Neural crest cell (in vitro differentiated cells): ENCODE measurements at regions not wholly inside any gene's neighbourhood (a gene's known extent, or its start where the extent isn't known, plus 50 kb on each side); places are given as distances from the start of the nearest gene placed in this dataset.

Experiments
- DNase-seq: peaks from one replicate; pipeline ENCODE4 v3.0.0; 2021; ENCODE audit warnings: low read depth, mixed read lengths, low spot score
- H3K27ac Mint-ChIP-seq: one replicate; pipeline ENCODE4 v1.8.0; 2021; ENCODE audit warnings: mild to moderate bottlenecking, mixed read lengths; ENCODE audit not compliant: unreplicated experiment
- H3K27me3 Mint-ChIP-seq: 2 replicates; pipeline ENCODE4 v1.8.0; 2021; ENCODE audit warnings: low read depth, mild to moderate bottlenecking, mixed read lengths
- H3K36me3 Mint-ChIP-seq: 2 replicates; pipeline ENCODE4 v1.8.0; 2021; ENCODE audit warnings: low read depth, mild to moderate bottlenecking, mixed read lengths
- H3K4me1 Mint-ChIP-seq: 2 replicates; pipeline ENCODE4 v1.8.0; 2021; ENCODE audit warnings: mixed read lengths
- H3K4me3 Mint-ChIP-seq: one replicate; pipeline ENCODE4 v1.8.0; 2021; ENCODE audit warnings: mild to moderate bottlenecking, mixed read lengths
- H3K9me3 Mint-ChIP-seq: 2 replicates; pipeline ENCODE4 v1.8.0; 2021; ENCODE audit warnings: mixed read lengths
- CTCF ChIP-seq: fragments of 200-600 bp; sonication (generic); conservative IDR thresholded peaks from 2 replicates; pipeline ENCODE4 v1.5.0; 2021; ENCODE audit warnings: antibody characterized with exemption, mild to moderate bottlenecking

GRCh38 chr4:135032670-135033069 lies 831.1 kb upstream of the PABPC4L start:
- Mint-ChIP-seq H3K4me3 (no peak overlapping the region), H3K36me3 (no peaks in the 10 kb centered on the region), H3K9me3 (no peaks in the 10 kb centered on the region), H3K4me1 (no peaks in the 10 kb centered on the region), H3K27me3 (no peaks in the 10 kb centered on the region), H3K27ac (no peak overlapping the region)
- DNase-seq, result no peak
- no peak for TF ChIP-seq CTCF

- no peak overlapping the region for H3K4me3 Mint-ChIP-seq
- H3K36me3 Mint-ChIP-seq, result no peaks in the 10 kb centered on the region
- TF ChIP-seq CTCF, result no peak
These were observed 814.2 kb upstream of the PABPC4L start for GRCh38 chr4:135015771-135016170.

GRCh38 chr4:135007400-135007799 lies 805.8 kb upstream of the PABPC4L start:
- no peak overlapping the region for H3K27ac Mint-ChIP-seq
- H3K27me3 Mint-ChIP-seq, result no peaks in the 10 kb centered on the region
- no peak for TF ChIP-seq CTCF
- H3K36me3 Mint-ChIP-seq, result no peaks in the 10 kb centered on the region
- H3K4me1 Mint-ChIP-seq, result no peaks in the 10 kb centered on the region
- H3K9me3 Mint-ChIP-seq, result peaks cover 4% of the 10 kb centered on the region
- H3K4me3 Mint-ChIP-seq, result no peak overlapping the region
- DNase-seq, result no peak

More at GRCh38 chr4:135015771-135016170, 814.2 kb upstream of the PABPC4L start:
- Mint-ChIP-seq H3K4me1 (no peaks in the 10 kb centered on the region), H3K9me3 (peaks cover 7% of the 10 kb centered on the region), H3K27ac (no peak overlapping the region), H3K27me3 (no peaks in the 10 kb centered on the region)
- no peak for DNase-seq

- Mint-ChIP-seq H3K27ac (no peak overlapping the region), H3K36me3 (no peaks in the 10 kb centered on the region), H3K27me3 (no peaks in the 10 kb centered on the region), H3K9me3 (no peaks in the 10 kb centered on the region), H3K4me3 (no peak overlapping the region), H3K4me1 (no peaks in the 10 kb centered on the region)
- TF ChIP-seq CTCF, result no peak
- DNase-seq, result no peak
These were observed 797.6 kb upstream of the PABPC4L start for GRCh38 chr4:134999169-134999568.

GRCh38 chr4:134961963-134962362 lies 760.4 kb upstream of the PABPC4L start:
- no peak overlapping the region for H3K27ac Mint-ChIP-seq
- DNase-seq, result no peak
- no peaks in the 10 kb centered on the region for H3K36me3 Mint-ChIP-seq
- H3K4me3 Mint-ChIP-seq, result no peak overlapping the region
- H3K4me1 Mint-ChIP-seq, result no peaks in the 10 kb centered on the region
- no peak for TF ChIP-seq CTCF
- H3K9me3 Mint-ChIP-seq, result no peaks in the 10 kb centered on the region
- no peaks in the 10 kb centered on the region for H3K27me3 Mint-ChIP-seq

GRCh38 chr4:134958862-134959261 lies 757.3 kb upstream of the PABPC4L start:
- no peak for TF ChIP-seq CTCF
- Mint-ChIP-seq H3K27ac (no peak overlapping the region), H3K4me3 (no peak overlapping the region), H3K4me1 (no peaks in the 10 kb centered on the region), H3K27me3 (no peaks in the 10 kb centered on the region), H3K9me3 (no peaks in the 10 kb centered on the region), H3K36me3 (no peaks in the 10 kb centered on the region)
- no peak for DNase-seq
